NCI-H1092 treated with DMSO at 0.1 percent for 48 hours (cell line): ENCODE measurements at regions not wholly inside any gene's neighbourhood (a gene's known extent, or its start where the extent isn't known, plus 50 kb on each side); places are given as distances from the start of the nearest gene placed in this dataset.
"Not testable (repeated sequence)": the region's sequence is repeated elsewhere in the genome, so short reads cannot be mapped to it uniquely, and the experiment has no call there.

Experiments used
- DNase-seq: peaks from one replicate; lab custom pipeline; 2025; lab: John Stamatoyannopoulos, UW

- no peak for DNase-seq
Measured at GRCh38 chr11:29623144-29623722, 393.6 kb downstream of the KCNA4 start.

- no peak for DNase-seq
Measured at GRCh38 chr11:29616611-29617010, 400.2 kb downstream of the KCNA4 start.

GRCh38 chr11:29612423-29612822 is 404.4 kb downstream of the KCNA4 start:
- DNase-seq = no peak

GRCh38 chr11:29606330-29607031 is 410.3 kb downstream of the KCNA4 start:
- no peak for DNase-seq

GRCh38 chr11:29600151-29600575 is 416.7 kb downstream of the KCNA4 start:
- not testable (repeated sequence) for DNase-seq

GRCh38 chr11:29584342-29584741 is 432.5 kb downstream of the KCNA4 start:
- DNase-seq = no peak

GRCh38 chr11:29578806-29579205 is 438.0 kb downstream of the KCNA4 start:
- DNase-seq = no peak

GRCh38 chr11:29564486-29564885 is 452.3 kb downstream of the KCNA4 start:
- DNase-seq = no peak

- no peak for DNase-seq
Measured at GRCh38 chr11:29562183-29562582, 454.6 kb downstream of the KCNA4 start.

- no peak for DNase-seq
Measured at GRCh38 chr11:29553990-29554389, 462.8 kb downstream of the KCNA4 start.

- DNase-seq = no peak
Measured at GRCh38 chr11:29538339-29539036, 478.3 kb downstream of the KCNA4 start.

- no peak for DNase-seq
Measured at GRCh38 chr11:29534836-29535235, 482.0 kb downstream of the KCNA4 start.

- no peak for DNase-seq
Measured at GRCh38 chr11:29530961-29531360, 485.9 kb downstream of the KCNA4 start.

GRCh38 chr11:29527391-29527936 is 489.4 kb downstream of the KCNA4 start:
- no peak for DNase-seq

GRCh38 chr11:29518389-29519174 is 498.2 kb downstream of the KCNA4 start:
- DNase-seq = no peak

- DNase-seq = no peak
Measured at GRCh38 chr11:29511394-29511793, 505.4 kb downstream of the KCNA4 start.

- DNase-seq = no peak
Measured at GRCh38 chr11:29507376-29507775, 509.5 kb downstream of the KCNA4 start.

GRCh38 chr11:29495676-29496075 is 521.2 kb downstream of the KCNA4 start:
- DNase-seq = no peak

GRCh38 chr11:29490938-29491337 is 525.9 kb downstream of the KCNA4 start:
- no peak for DNase-seq

GRCh38 chr11:29486301-29486700 is 530.5 kb downstream of the KCNA4 start:
- no peak for DNase-seq

GRCh38 chr11:29485641-29486040 is 531.2 kb downstream of the KCNA4 start:
- no peak for DNase-seq

GRCh38 chr11:29484548-29484947 is 532.3 kb downstream of the KCNA4 start:
- no peak for DNase-seq
